GM23338 (cell line): ENCODE measurements at regions not wholly inside any gene's neighbourhood (a gene's known extent, or its start where the extent isn't known, plus 50 kb on each side); places are given as distances from the start of the nearest gene placed in this dataset.

Experiments used
- ATAC-seq: fragments of 200-7000 bp; cut with Tn5 transposase; 3 replicates; pipeline ENCODE4 v1.9.1; 2020
- DNase-seq: peaks from one replicate; pipeline ENCODE4 v3.0.0-alpha.2; 2015; ENCODE audit warnings: low spot score
- H2AFZ ChIP-seq: fragments of 200-600 bp; sonication (generic); 2 replicates; pipeline ENCODE4 v1.8.0; 2016; ENCODE audit warnings: antibody characterized with exemption, mild to moderate bottlenecking, moderate library complexity
- H3F3A ChIP-seq: fragments of 200-600 bp; sonication (generic); replicated peaks from 2 replicates; pipeline ENCODE4 v1.8.0; 2017; ENCODE audit warnings: antibody characterized with exemption, mixed run types, low read depth
- H3K27ac ChIP-seq: fragments of 200-600 bp; sonication (generic); 2 replicates; pipeline ENCODE4 v1.6.1; 2016; ENCODE audit warnings: low read depth
- H3K27me3 ChIP-seq: fragments of 200-600 bp; sonication (generic); 2 replicates; pipeline ENCODE4 v1.8.0; 2016; ENCODE audit warnings: mild to moderate bottlenecking, mixed run types, moderate library complexity; ENCODE audit not compliant: insufficient read depth
- H3K36me3 ChIP-seq: fragments of 200-600 bp; sonication (generic); 2 replicates; pipeline ENCODE4 v1.8.0; 2016; ENCODE audit warnings: mild to moderate bottlenecking; ENCODE audit not compliant: insufficient read depth
- H3K4me1 ChIP-seq: fragments of 200-600 bp; sonication (generic); 2 replicates; pipeline ENCODE4 v1.8.0; 2016; ENCODE audit warnings: mild to moderate bottlenecking, moderate library complexity; ENCODE audit not compliant: insufficient read depth
- H3K4me2 ChIP-seq: fragments of 200-600 bp; sonication (generic); 2 replicates; pipeline ENCODE4 v1.7.1; 2017; ENCODE audit warnings: mixed run types
- H3K4me3 ChIP-seq: fragments of 200-600 bp; sonication (generic); 2 replicates; pipeline ENCODE4 v1.6.1; 2016; ENCODE audit warnings: mixed run types
- H3K79me2 ChIP-seq: fragments of 200-600 bp; sonication (generic); replicated peaks from 2 replicates; pipeline ENCODE4 v1.8.0; 2017; ENCODE audit warnings: mild to moderate bottlenecking; ENCODE audit not compliant: insufficient read depth
- H3K9me2 ChIP-seq: fragments of 200-600 bp; sonication (generic); 2 replicates; pipeline ENCODE4 v1.8.0; 2017; ENCODE audit not compliant: insufficient read depth
- H4K20me1 ChIP-seq: fragments of 200-600 bp; sonication (generic); replicated peaks from 2 replicates; pipeline ENCODE4 v1.8.0; 2017; ENCODE audit warnings: mild to moderate bottlenecking; ENCODE audit not compliant: insufficient read depth
- H3K27ac Mint-ChIP-seq: 2 replicates; pipeline ENCODE4 v1.8.0; 2020; ENCODE audit warnings: inconsistent platforms, mild to moderate bottlenecking, moderate library complexity, mixed read lengths
- H3K27me3 Mint-ChIP-seq: 3 replicates; pipeline ENCODE4 v1.8.0; 2022; ENCODE audit warnings: low read depth, mild to moderate bottlenecking, moderate library complexity, mixed read lengths, inconsistent platforms; ENCODE audit not compliant: insufficient read depth, poor library complexity
- H3K36me3 Mint-ChIP-seq: 3 replicates; pipeline ENCODE4 v1.8.0; 2021; ENCODE audit warnings: low read depth, mild to moderate bottlenecking, inconsistent platforms, moderate library complexity, mixed read lengths
- H3K4me1 Mint-ChIP-seq: 3 replicates; pipeline ENCODE4 v1.8.0; 2020; ENCODE audit warnings: mild to moderate bottlenecking, inconsistent platforms, mixed read lengths
- H3K4me3 Mint-ChIP-seq: 3 replicates; pipeline ENCODE4 v1.8.0; 2021; ENCODE audit warnings: moderate library complexity, mild to moderate bottlenecking, inconsistent platforms, mixed read lengths
- H3K9me3 Mint-ChIP-seq: 3 replicates; pipeline ENCODE4 v1.8.0; 2020; ENCODE audit warnings: moderate library complexity, mild to moderate bottlenecking, inconsistent platforms, mixed read lengths
- CREB1 ChIP-seq: fragments of 250-450 bp; sonication (Bioruptor Pico); IDR thresholded peaks from 2 replicates; pipeline ENCODE4 v1.5.0; 2020; ENCODE audit warnings: low read depth, mild to moderate bottlenecking, moderate library complexity
- CTCF ChIP-seq, 2 experiments: fragments of 200-600 bp in 1 of 2; sonication (generic) in 1 of 2; conservative IDR thresholded peaks; 2 replicates each; pipeline versions ENCODE4 v1.5.1 to v1.6.1; 2016 to 2017; ENCODE audit warnings: antibody characterized with exemption in 2 of 2, low read depth in 2 of 2, mild to moderate bottlenecking in 2 of 2, moderate library complexity in 1 of 2
- EZH2 ChIP-seq: fragments of 200-600 bp; sonication (generic); IDR thresholded peaks from one replicate; pipeline ENCODE4 v1.8.0; 2017; ENCODE audit warnings: antibody characterized with exemption, mild to moderate bottlenecking, low read depth; ENCODE audit not compliant: unreplicated experiment
- EZH2phosphoT487 ChIP-seq: fragments of 200-600 bp; sonication (generic); IDR thresholded peaks from one replicate; pipeline ENCODE4 v1.8.1; 2018; ENCODE audit warnings: antibody characterized with exemption; ENCODE audit not compliant: unreplicated experiment
- JUNB ChIP-seq: IDR thresholded peaks from one replicate; pipeline ENCODE4 v1.6.1; 2016; ENCODE audit warnings: antibody characterized with exemption; ENCODE audit not compliant: unreplicated experiment
- NANOG ChIP-seq: IDR thresholded peaks from 2 replicates; pipeline ENCODE4 v1.6.1; 2016; ENCODE audit warnings: antibody characterized with exemption, borderline replicate concordance
- POLR2AphosphoS5 ChIP-seq: IDR thresholded peaks from 2 replicates; pipeline ENCODE4 v1.6.1; 2016; ENCODE audit warnings: antibody characterized with exemption, low read depth
- REST ChIP-seq: IDR thresholded peaks from one replicate; pipeline ENCODE4 v1.6.1; 2018; ENCODE audit warnings: antibody characterized with exemption; ENCODE audit not compliant: unreplicated experiment
- STAT1 ChIP-seq: IDR thresholded peaks from one replicate; pipeline ENCODE4 v1.6.1; 2016; ENCODE audit warnings: antibody characterized with exemption; ENCODE audit not compliant: unreplicated experiment
- ZNF114 ChIP-seq: fragments of 250-450 bp; sonication (Bioruptor Pico); IDR thresholded peaks from 2 replicates; pipeline ENCODE4 v1.5.0; 2020; ENCODE audit warnings: mild to moderate bottlenecking, moderate library complexity
- ZNF331 ChIP-seq: fragments of 250-450 bp; sonication (Bioruptor Pico); IDR thresholded peaks from 2 replicates; pipeline ENCODE4 v1.5.0; 2020; ENCODE audit warnings: low read depth, mild to moderate bottlenecking, moderate library complexity
- TF ChIP-seq, protein P1 (sequence below): IDR thresholded peaks from 2 replicates; pipeline ENCODE4 v1.6.1; 2016; ENCODE audit warnings: antibody characterized with exemption
- TF ChIP-seq, protein P2 (sequence below): fragments of 250-450 bp; sonication (Bioruptor Pico); IDR thresholded peaks from 2 replicates; pipeline ENCODE4 v1.5.0; 2020; ENCODE audit warnings: mild to moderate bottlenecking, moderate library complexity

DNA sequence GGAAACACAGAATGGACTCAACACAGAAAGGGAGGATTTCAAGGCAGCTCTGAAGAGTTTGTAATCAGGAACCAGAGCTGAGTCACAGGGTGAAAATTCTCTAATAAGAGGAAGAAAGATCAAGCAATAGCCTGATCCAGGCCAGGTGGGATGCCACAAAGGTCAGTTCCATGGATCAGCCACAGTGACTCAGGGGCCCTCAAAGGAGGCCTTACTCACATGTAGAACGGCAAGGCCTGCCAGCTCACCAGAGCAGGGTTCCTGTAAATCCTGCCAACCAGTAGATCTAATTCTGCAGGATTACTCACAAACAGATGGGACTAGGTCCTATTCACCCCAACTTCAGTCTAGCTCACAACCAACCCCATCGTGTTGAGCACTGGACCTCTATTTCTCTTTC, 78.3 kb upstream of the PPP2R3A start:
- H3K27ac Mint-ChIP-seq: no peak overlapping the region
- no peak for ATAC-seq
- H3K4me2 ChIP-seq: no peak overlapping the region

More for the DNA sequence above, 78.3 kb upstream of the PPP2R3A start:
- H3K4me1 ChIP-seq: no peaks in the 10 kb centered on the region
- Mint-ChIP-seq H3K27me3 (peaks cover 3% of the 10 kb centered on the region), H3K9me3 (no peaks in the 10 kb centered on the region), H3K4me1 (peaks cover 7% of the 10 kb centered on the region; the same call in 2 of the 3 replicates), H3K4me3 (no peak overlapping the region), H3K36me3 (no peaks in the 10 kb centered on the region)
- H3K4me3 ChIP-seq: no peak overlapping the region
- H4K20me1 ChIP-seq: no peaks in the 10 kb centered on the region
- TF ChIP-seq ZNF114 (CRISPR knock-in tag) (no peak), ZNF331 (CRISPR knock-in tag) (no peak), CTCF (conservative IDR thresholded peaks at IDR 0.05; ENCODE audit: low read depth in 2 of 2) (no peak), EZH2 (no peak), EZH2phosphoT487 (no peak), STAT1 (no peak), JUNB (no peak), REST (no peak), CREB1 (CRISPR knock-in tag) (no peak), NANOG (no peak), POLR2AphosphoS5 (no peak)
- TF ChIP-seq, protein P1, sequence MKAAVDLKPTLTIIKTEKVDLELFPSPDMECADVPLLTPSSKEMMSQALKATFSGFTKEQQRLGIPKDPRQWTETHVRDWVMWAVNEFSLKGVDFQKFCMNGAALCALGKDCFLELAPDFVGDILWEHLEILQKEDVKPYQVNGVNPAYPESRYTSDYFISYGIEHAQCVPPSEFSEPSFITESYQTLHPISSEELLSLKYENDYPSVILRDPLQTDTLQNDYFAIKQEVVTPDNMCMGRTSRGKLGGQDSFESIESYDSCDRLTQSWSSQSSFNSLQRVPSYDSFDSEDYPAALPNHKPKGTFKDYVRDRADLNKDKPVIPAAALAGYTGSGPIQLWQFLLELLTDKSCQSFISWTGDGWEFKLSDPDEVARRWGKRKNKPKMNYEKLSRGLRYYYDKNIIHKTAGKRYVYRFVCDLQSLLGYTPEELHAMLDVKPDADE: no peak
- TF ChIP-seq, protein P2, sequence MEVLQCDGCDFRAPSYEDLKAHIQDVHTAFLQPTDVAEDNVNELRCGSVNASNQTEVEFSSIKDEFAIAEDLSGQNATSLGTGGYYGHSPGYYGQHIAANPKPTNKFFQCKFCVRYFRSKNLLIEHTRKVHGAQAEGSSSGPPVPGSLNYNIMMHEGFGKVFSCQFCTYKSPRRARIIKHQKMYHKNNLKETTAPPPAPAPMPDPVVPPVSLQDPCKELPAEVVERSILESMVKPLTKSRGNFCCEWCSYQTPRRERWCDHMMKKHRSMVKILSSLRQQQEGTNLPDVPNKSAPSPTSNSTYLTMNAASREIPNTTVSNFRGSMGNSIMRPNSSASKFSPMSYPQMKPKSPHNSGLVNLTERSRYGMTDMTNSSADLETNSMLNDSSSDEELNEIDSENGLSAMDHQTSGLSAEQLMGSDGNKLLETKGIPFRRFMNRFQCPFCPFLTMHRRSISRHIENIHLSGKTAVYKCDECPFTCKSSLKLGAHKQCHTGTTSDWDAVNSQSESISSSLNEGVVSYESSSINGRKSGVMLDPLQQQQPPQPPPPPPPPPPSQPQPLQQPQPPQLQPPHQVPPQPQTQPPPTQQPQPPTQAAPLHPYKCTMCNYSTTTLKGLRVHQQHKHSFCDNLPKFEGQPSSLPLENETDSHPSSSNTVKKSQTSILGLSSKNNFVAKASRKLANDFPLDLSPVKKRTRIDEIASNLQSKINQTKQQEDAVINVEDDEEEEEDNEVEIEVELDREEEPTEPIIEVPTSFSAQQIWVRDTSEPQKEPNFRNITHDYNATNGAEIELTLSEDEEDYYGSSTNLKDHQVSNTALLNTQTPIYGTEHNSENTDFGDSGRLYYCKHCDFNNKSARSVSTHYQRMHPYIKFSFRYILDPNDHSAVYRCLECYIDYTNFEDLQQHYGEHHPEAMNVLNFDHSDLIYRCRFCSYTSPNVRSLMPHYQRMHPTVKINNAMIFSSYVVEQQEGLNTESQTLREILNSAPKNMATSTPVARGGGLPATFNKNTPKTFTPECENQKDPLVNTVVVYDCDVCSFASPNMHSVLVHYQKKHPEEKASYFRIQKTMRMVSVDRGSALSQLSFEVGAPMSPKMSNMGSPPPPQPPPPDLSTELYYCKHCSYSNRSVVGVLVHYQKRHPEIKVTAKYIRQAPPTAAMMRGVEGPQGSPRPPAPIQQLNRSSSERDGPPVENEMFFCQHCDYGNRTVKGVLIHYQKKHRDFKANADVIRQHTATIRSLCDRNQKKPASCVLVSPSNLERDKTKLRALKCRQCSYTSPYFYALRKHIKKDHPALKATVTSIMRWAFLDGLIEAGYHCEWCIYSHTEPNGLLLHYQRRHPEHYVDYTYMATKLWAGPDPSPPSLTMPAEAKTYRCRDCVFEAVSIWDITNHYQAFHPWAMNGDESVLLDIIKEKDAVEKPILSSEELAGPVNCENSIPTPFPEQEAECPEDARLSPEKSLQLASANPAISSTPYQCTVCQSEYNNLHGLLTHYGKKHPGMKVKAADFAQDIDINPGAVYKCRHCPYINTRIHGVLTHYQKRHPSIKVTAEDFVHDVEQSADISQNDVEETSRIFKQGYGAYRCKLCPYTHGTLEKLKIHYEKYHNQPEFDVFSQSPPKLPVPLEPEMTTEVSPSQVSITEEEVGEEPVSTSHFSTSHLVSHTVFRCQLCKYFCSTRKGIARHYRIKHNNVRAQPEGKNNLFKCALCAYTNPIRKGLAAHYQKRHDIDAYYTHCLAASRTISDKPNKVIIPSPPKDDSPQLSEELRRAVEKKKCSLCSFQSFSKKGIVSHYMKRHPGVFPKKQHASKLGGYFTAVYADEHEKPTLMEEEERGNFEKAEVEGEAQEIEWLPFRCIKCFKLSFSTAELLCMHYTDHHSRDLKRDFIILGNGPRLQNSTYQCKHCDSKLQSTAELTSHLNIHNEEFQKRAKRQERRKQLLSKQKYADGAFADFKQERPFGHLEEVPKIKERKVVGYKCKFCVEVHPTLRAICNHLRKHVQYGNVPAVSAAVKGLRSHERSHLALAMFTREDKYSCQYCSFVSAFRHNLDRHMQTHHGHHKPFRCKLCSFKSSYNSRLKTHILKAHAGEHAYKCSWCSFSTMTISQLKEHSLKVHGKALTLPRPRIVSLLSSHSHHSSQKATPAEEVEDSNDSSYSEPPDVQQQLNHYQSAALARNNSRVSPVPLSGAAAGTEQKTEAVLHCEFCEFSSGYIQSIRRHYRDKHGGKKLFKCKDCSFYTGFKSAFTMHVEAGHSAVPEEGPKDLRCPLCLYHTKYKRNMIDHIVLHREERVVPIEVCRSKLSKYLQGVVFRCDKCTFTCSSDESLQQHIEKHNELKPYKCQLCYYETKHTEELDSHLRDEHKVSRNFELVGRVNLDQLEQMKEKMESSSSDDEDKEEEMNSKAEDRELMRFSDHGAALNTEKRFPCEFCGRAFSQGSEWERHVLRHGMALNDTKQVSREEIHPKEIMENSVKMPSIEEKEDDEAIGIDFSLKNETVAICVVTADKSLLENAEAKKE (CRISPR knock-in tag): no peak
- no peaks in the 10 kb centered on the region for H3K27me3 ChIP-seq
- H3F3A ChIP-seq: no peaks in the 10 kb centered on the region
- H3K9me2 ChIP-seq: peaks cover 5% of the 10 kb centered on the region; the same call in 1 of the 2 replicates
- H3K27ac ChIP-seq: no peak overlapping the region
- no peaks in the 10 kb centered on the region for H3K36me3 ChIP-seq
- no peak overlapping the region for H2AFZ ChIP-seq
- DNase-seq: no peak
- H3K79me2 ChIP-seq: no peaks in the 10 kb centered on the region
